ENCODE measurements at regions not wholly inside any gene's neighbourhood (a gene's known extent, or its start where the extent isn't known, plus 50 kb on each side); places are given as distances from the start of the nearest gene placed in this dataset.

- 88% methylated on average over 3 of the region's 3 CpGs for WGBS (ENCODE audit: low lambda C conversion rate, missing lambda C conversion rate)
- no peaks in the 10 kb centered on the region for H3K9me3 ChIP-seq (ENCODE audit: low read depth)
- no peaks in the 10 kb centered on the region for H4K20me1 ChIP-seq (ENCODE audit: insufficient read depth, poor library complexity, severe bottlenecking)
- no peak overlapping the region for H3K4me3 ChIP-seq
- H3K4me1 ChIP-seq (ENCODE audit: insufficient read depth), result no peaks in the 10 kb centered on the region
- H3K9me2 ChIP-seq (replicated peaks; ENCODE audit: insufficient read depth), result no peaks in the 10 kb centered on the region
- H3K79me2 ChIP-seq, result no peaks in the 10 kb centered on the region
- no peak overlapping the region for H3K27ac ChIP-seq
- DNase-seq (ENCODE audit: low spot score), result no peak
- no peaks in the 10 kb centered on the region for H3K36me3 ChIP-seq (replicated peaks; ENCODE audit: insufficient read depth, low read depth)
- H3K27me3 ChIP-seq, result no peaks in the 10 kb centered on the region
- H2AFZ ChIP-seq, result no peak overlapping the region
- TF ChIP-seq EZH2 (IDR thresholded peaks at IDR 0.05; ENCODE audit: borderline replicate concordance) (no peak), EZH2phosphoT487 (IDR thresholded peaks at IDR 0.05; ENCODE audit: low read depth, severe bottlenecking, unreplicated experiment) (no peak), CTCF (IDR thresholded peaks at IDR 0.05; ENCODE audit: poor library complexity) (no peak)
- no peak overlapping the region for H3K4me2 ChIP-seq
These were observed 67.7 kb downstream of the SMIM20 start for GRCh38 chr4:25981749-25982148.

GRCh38 chr4:25982962-25983361 lies 68.9 kb downstream of the SMIM20 start:
- Histone ChIP-seq H3K4me2 (no peak overlapping the region), H3K36me3 (replicated peaks; ENCODE audit: insufficient read depth, low read depth) (no peaks in the 10 kb centered on the region), H3K9me3 (ENCODE audit: low read depth) (no peaks in the 10 kb centered on the region), H3K4me3 (no peak overlapping the region), H3K27ac (no peak overlapping the region), H3K79me2 (no peaks in the 10 kb centered on the region), H3K4me1 (ENCODE audit: insufficient read depth) (no peaks in the 10 kb centered on the region), H2AFZ (no peak overlapping the region), H3K9me2 (replicated peaks; ENCODE audit: insufficient read depth) (no peaks in the 10 kb centered on the region), H4K20me1 (ENCODE audit: insufficient read depth, poor library complexity, severe bottlenecking) (no peaks in the 10 kb centered on the region), H3K27me3 (no peaks in the 10 kb centered on the region)
- DNase-seq (ENCODE audit: low spot score), result no peak
- 80% methylated on average over 7 of the region's 7 CpGs for WGBS (ENCODE audit: low lambda C conversion rate, missing lambda C conversion rate)
- no peak for TF ChIP-seq EZH2phosphoT487 (IDR thresholded peaks at IDR 0.05; ENCODE audit: low read depth, severe bottlenecking, unreplicated experiment)
- no peak for TF ChIP-seq CTCF (IDR thresholded peaks at IDR 0.05; ENCODE audit: poor library complexity)
- no peak for TF ChIP-seq EZH2 (IDR thresholded peaks at IDR 0.05; ENCODE audit: borderline replicate concordance)

GRCh38 chr4:25984266-25984665 lies 70.2 kb downstream of the SMIM20 start:
- WGBS (ENCODE audit: low lambda C conversion rate, missing lambda C conversion rate), result 91% methylated on average over 6 of the region's 6 CpGs
- DNase-seq (ENCODE audit: low spot score), result no peak
- H3K27me3 ChIP-seq, result no peaks in the 10 kb centered on the region

More at GRCh38 chr4:25984266-25984665, 70.2 kb downstream of the SMIM20 start:
- Histone ChIP-seq H3K79me2 (no peaks in the 10 kb centered on the region), H3K9me3 (ENCODE audit: low read depth) (no peaks in the 10 kb centered on the region), H4K20me1 (ENCODE audit: insufficient read depth, poor library complexity, severe bottlenecking) (no peaks in the 10 kb centered on the region), H3K4me3 (no peak overlapping the region), H3K4me2 (no peak overlapping the region), H3K9me2 (replicated peaks; ENCODE audit: insufficient read depth) (no peaks in the 10 kb centered on the region), H2AFZ (no peak overlapping the region), H3K36me3 (replicated peaks; ENCODE audit: insufficient read depth, low read depth) (no peaks in the 10 kb centered on the region), H3K27ac (no peak overlapping the region), H3K4me1 (ENCODE audit: insufficient read depth) (no peaks in the 10 kb centered on the region)
- TF ChIP-seq EZH2 (IDR thresholded peaks at IDR 0.05; ENCODE audit: borderline replicate concordance) (no peak), EZH2phosphoT487 (IDR thresholded peaks at IDR 0.05; ENCODE audit: low read depth, severe bottlenecking, unreplicated experiment) (no peak), CTCF (IDR thresholded peaks at IDR 0.05; ENCODE audit: poor library complexity) (no peak)

All from hepatocyte (in vitro differentiated cells).